ENCODE measurements at regions not wholly inside any gene's neighbourhood (a gene's known extent, or its start where the extent isn't known, plus 50 kb on each side); places are given as distances from the start of the nearest gene placed in this dataset.

GRCh38 chr13:109654341-109655205 is 131.8 kb downstream of the IRS2 start:
- Histone ChIP-seq H3K9ac (ENCODE audit: insufficient read length) (no peak overlapping the region), H3K36me3 (ENCODE audit: insufficient read depth, low read length) (no peaks in the 10 kb centered on the region), H3K9me3 (ENCODE audit: low read depth, low read length) (no peaks in the 10 kb centered on the region), H3K27ac (no peak overlapping the region), H3K4me3 (no peak overlapping the region)
- no peak for TF ChIP-seq FOXP2 (optimal IDR thresholded peaks at IDR 0.05; ENCODE audit: control extremely low read depth, extremely low read length, insufficient read depth)
- TF ChIP-seq EZH2 (IDR thresholded peaks at IDR 0.05), result no peak
- TF ChIP-seq POLR2AphosphoS5 (IDR thresholded peaks at IDR 0.05; ENCODE audit: borderline replicate concordance, low read depth, low read length), result no peak
- DNase-seq (ENCODE audit: low read depth, low spot score), result no peak

- H3K36me3 ChIP-seq (ENCODE audit: insufficient read depth, low read length), result no peaks in the 10 kb centered on the region
- TF ChIP-seq POLR2AphosphoS5 (IDR thresholded peaks at IDR 0.05; ENCODE audit: borderline replicate concordance, low read depth, low read length), result peak; percentile 52; the same call in 1 of the 2 replicates
- TF ChIP-seq FOXP2 (optimal IDR thresholded peaks at IDR 0.05; ENCODE audit: control extremely low read depth, extremely low read length, insufficient read depth), result no peak
- TF ChIP-seq EZH2 (IDR thresholded peaks at IDR 0.05), result no peak
- no peaks in the 10 kb centered on the region for H3K9me3 ChIP-seq (ENCODE audit: low read depth, low read length)
- no peak overlapping the region for H3K9ac ChIP-seq (ENCODE audit: insufficient read length)
- peak; percentile 88 for DNase-seq (ENCODE audit: low read depth, low spot score)
- H3K27ac ChIP-seq, result peak overlapping the region; percentile 62; the same call in 1 of the 2 replicates
- peak overlapping the region; percentile 9; the same call in 1 of the 2 replicates for H3K4me3 ChIP-seq
These were observed 133.9 kb downstream of the IRS2 start for GRCh38 chr13:109652531-109652930.

- no peak for DNase-seq (ENCODE audit: low read depth, low spot score)
- TF ChIP-seq POLR2AphosphoS5 (IDR thresholded peaks at IDR 0.05; ENCODE audit: borderline replicate concordance, low read depth, low read length), result no peak
- TF ChIP-seq FOXP2 (optimal IDR thresholded peaks at IDR 0.05; ENCODE audit: control extremely low read depth, extremely low read length, insufficient read depth), result no peak
- no peak for TF ChIP-seq EZH2 (IDR thresholded peaks at IDR 0.05)
- Histone ChIP-seq H3K4me3 (no peak overlapping the region), H3K9ac (ENCODE audit: insufficient read length) (no peak overlapping the region), H3K27ac (peak overlapping the region; percentile 62; the same call in 1 of the 2 replicates), H3K36me3 (ENCODE audit: insufficient read depth, low read length) (no peaks in the 10 kb centered on the region), H3K9me3 (ENCODE audit: low read depth, low read length) (no peaks in the 10 kb centered on the region)
These were observed 134.5 kb downstream of the IRS2 start for GRCh38 chr13:109651854-109652253.

- Histone ChIP-seq H3K36me3 (ENCODE audit: insufficient read depth, low read length) (no peaks in the 10 kb centered on the region), H3K27ac (no peak overlapping the region), H3K9ac (ENCODE audit: insufficient read length) (no peak overlapping the region), H3K9me3 (ENCODE audit: low read depth, low read length) (no peaks in the 10 kb centered on the region), H3K4me3 (no peak overlapping the region)
- DNase-seq (ENCODE audit: low read depth, low spot score), result no peak
- TF ChIP-seq EZH2 (IDR thresholded peaks at IDR 0.05), result no peak
- TF ChIP-seq POLR2AphosphoS5 (IDR thresholded peaks at IDR 0.05; ENCODE audit: borderline replicate concordance, low read depth, low read length), result no peak
- TF ChIP-seq FOXP2 (optimal IDR thresholded peaks at IDR 0.05; ENCODE audit: control extremely low read depth, extremely low read length, insufficient read depth), result no peak
These were observed 135.1 kb downstream of the IRS2 start for GRCh38 chr13:109651311-109651710.

GRCh38 chr13:109650861-109651260 is 135.5 kb downstream of the IRS2 start:
- H3K9ac ChIP-seq (ENCODE audit: insufficient read length), result no peak overlapping the region
- H3K9me3 ChIP-seq (ENCODE audit: low read depth, low read length), result no peaks in the 10 kb centered on the region
- DNase-seq (ENCODE audit: low read depth, low spot score), result no peak
- TF ChIP-seq FOXP2 (optimal IDR thresholded peaks at IDR 0.05; ENCODE audit: control extremely low read depth, extremely low read length, insufficient read depth) (no peak), POLR2AphosphoS5 (IDR thresholded peaks at IDR 0.05; ENCODE audit: borderline replicate concordance, low read depth, low read length) (no peak), EZH2 (IDR thresholded peaks at IDR 0.05) (no peak)
- H3K27ac ChIP-seq, result no peak overlapping the region
- H3K4me3 ChIP-seq, result no peak overlapping the region
- H3K36me3 ChIP-seq (ENCODE audit: insufficient read depth, low read length), result no peaks in the 10 kb centered on the region

GRCh38 chr13:109649713-109650112 is 136.7 kb downstream of the IRS2 start:
- no peak for DNase-seq (ENCODE audit: low read depth, low spot score)
- TF ChIP-seq EZH2 (IDR thresholded peaks at IDR 0.05), result no peak
- no peak for TF ChIP-seq POLR2AphosphoS5 (IDR thresholded peaks at IDR 0.05; ENCODE audit: borderline replicate concordance, low read depth, low read length)
- TF ChIP-seq FOXP2 (optimal IDR thresholded peaks at IDR 0.05; ENCODE audit: control extremely low read depth, extremely low read length, insufficient read depth), result no peak
- H3K9me3 ChIP-seq (ENCODE audit: low read depth, low read length), result no peaks in the 10 kb centered on the region
- H3K9ac ChIP-seq (ENCODE audit: insufficient read length), result no peak overlapping the region
- H3K36me3 ChIP-seq (ENCODE audit: insufficient read depth, low read length), result no peaks in the 10 kb centered on the region
- no peak overlapping the region for H3K27ac ChIP-seq
- H3K4me3 ChIP-seq, result no peak overlapping the region

- Histone ChIP-seq H3K9me3 (ENCODE audit: low read depth, low read length) (no peaks in the 10 kb centered on the region), H3K4me3 (no peak overlapping the region), H3K27ac (no peak overlapping the region; the same call in 1 of the 2 replicates), H3K36me3 (ENCODE audit: insufficient read depth, low read length) (no peaks in the 10 kb centered on the region), H3K9ac (ENCODE audit: insufficient read length) (no peak overlapping the region)
- TF ChIP-seq EZH2 (IDR thresholded peaks at IDR 0.05), result no peak
- no peak for TF ChIP-seq POLR2AphosphoS5 (IDR thresholded peaks at IDR 0.05; ENCODE audit: borderline replicate concordance, low read depth, low read length)
- no peak for TF ChIP-seq FOXP2 (optimal IDR thresholded peaks at IDR 0.05; ENCODE audit: control extremely low read depth, extremely low read length, insufficient read depth)
- no peak for DNase-seq (ENCODE audit: low read depth, low spot score)
These were observed 138.7 kb downstream of the IRS2 start for GRCh38 chr13:109647699-109648098.

- Histone ChIP-seq H3K27ac (peak overlapping the region; percentile 90), H3K9me3 (ENCODE audit: low read depth, low read length) (no peaks in the 10 kb centered on the region), H3K36me3 (ENCODE audit: insufficient read depth, low read length) (no peaks in the 10 kb centered on the region), H3K4me3 (peak overlapping the region; percentile 65), H3K9ac (ENCODE audit: insufficient read length) (peak overlapping the region; percentile 49)
- DNase-seq (ENCODE audit: low read depth, low spot score), result peak; percentile 50
- TF ChIP-seq FOXP2 (optimal IDR thresholded peaks at IDR 0.05; ENCODE audit: control extremely low read depth, extremely low read length, insufficient read depth), result no peak
These were observed 139.3 kb downstream of the IRS2 start for GRCh38 chr13:109647053-109647452.

Data from SK-N-MC (cell line).